ENCODE measurements at regions not wholly inside any gene's neighbourhood (a gene's known extent, or its start where the extent isn't known, plus 50 kb on each side); places are given as distances from the start of the nearest gene placed in this dataset.

- no peaks in the 10 kb centered on the region for H3K9me2 ChIP-seq (ENCODE audit: insufficient read depth, low read length)
- POLR2A ChIA-PET = interaction anchor here (0.7 to 1.6 kb wide), 2 partner anchors 11 to 1074 kb away, joined by 3 to 5 read pairs; no protein-coding TSS in a partner anchor
- CTCF ChIA-PET (ENCODE audit: unreplicated experiment) = no interaction called here
- TF ChIP-seq CTCF (conservative IDR thresholded peaks at IDR 0.05; ENCODE audit: low read length) (no peak), EZH2phosphoT487 (IDR thresholded peaks at IDR 0.05; ENCODE audit: borderline replicate concordance, low read depth, low read length) (no peak)
- no peak overlapping the region for H3K4me2 ChIP-seq (ENCODE audit: low read length)
- no peaks in the 10 kb centered on the region for H4K20me1 ChIP-seq (ENCODE audit: insufficient read depth, low read length)
- intact Hi-C loops (cut with micrococcal nuclease; ENCODE audit: unreplicated experiment) = no loop called here
- H3K4me1 ChIP-seq (ENCODE audit: insufficient read depth, low read length, poor library complexity, severe bottlenecking) = no peaks in the 10 kb centered on the region
- H2AFZ ChIP-seq (ENCODE audit: low read length) = no peak overlapping the region
- no peaks in the 10 kb centered on the region for H3K36me3 ChIP-seq (ENCODE audit: insufficient read depth, low read length)
- H3K79me2 ChIP-seq (ENCODE audit: insufficient read depth, low read depth, low read length) = no peaks in the 10 kb centered on the region
- no peak overlapping the region for H3K4me3 ChIP-seq (ENCODE audit: low read depth, low read length, poor library complexity, severe bottlenecking)
- no peak for DNase-seq (ENCODE audit: low spot score)
- no peak overlapping the region for H3K27ac ChIP-seq (ENCODE audit: low read depth, low read length, poor library complexity, severe bottlenecking)
- no TSS peak for BruUV-seq (replicated peaks)
- H3K9me3 ChIP-seq (ENCODE audit: low read length) = no peaks in the 10 kb centered on the region
Observed at GRCh38 chr14:94964931-94965330, 192.4 kb downstream of the DICER1 start.

GRCh38 chr14:94964181-94964580 lies 193.1 kb downstream of the DICER1 start:
- DNase-seq (ENCODE audit: low spot score) = no peak
- POLR2A ChIA-PET = interaction anchor here (0.7 kb wide), 1 partner anchor 1075 kb away, joined by 3 read pairs; no protein-coding TSS in a partner anchor
- Histone ChIP-seq H3K4me2 (ENCODE audit: low read length) (no peak overlapping the region), H4K20me1 (ENCODE audit: insufficient read depth, low read length) (no peaks in the 10 kb centered on the region), H3K4me1 (ENCODE audit: insufficient read depth, low read length, poor library complexity, severe bottlenecking) (no peaks in the 10 kb centered on the region), H3K79me2 (ENCODE audit: insufficient read depth, low read depth, low read length) (no peaks in the 10 kb centered on the region), H2AFZ (ENCODE audit: low read length) (no peak overlapping the region), H3K4me3 (ENCODE audit: low read depth, low read length, poor library complexity, severe bottlenecking) (no peak overlapping the region), H3K27ac (ENCODE audit: low read depth, low read length, poor library complexity, severe bottlenecking) (no peak overlapping the region), H3K9me3 (ENCODE audit: low read length) (no peaks in the 10 kb centered on the region), H3K36me3 (ENCODE audit: insufficient read depth, low read length) (no peaks in the 10 kb centered on the region), H3K9me2 (ENCODE audit: insufficient read depth, low read length) (no peaks in the 10 kb centered on the region)
- CTCF ChIA-PET (ENCODE audit: unreplicated experiment) = no interaction called here
- BruUV-seq (replicated peaks) = no TSS peak
- TF ChIP-seq CTCF (conservative IDR thresholded peaks at IDR 0.05; ENCODE audit: low read length) = no peak
- intact Hi-C loops (cut with micrococcal nuclease; ENCODE audit: unreplicated experiment) = no loop called here

GRCh38 chr14:94963051-94963450 lies 193.1 kb upstream of the GSC start:
- no TSS peak for BruUV-seq (replicated peaks)

More at GRCh38 chr14:94963051-94963450, 193.1 kb upstream of the GSC start:
- H3K4me2 ChIP-seq (ENCODE audit: low read length) = no peak overlapping the region
- H3K4me3 ChIP-seq (ENCODE audit: low read depth, low read length, poor library complexity, severe bottlenecking) = no peak overlapping the region
- H3K4me1 ChIP-seq (ENCODE audit: insufficient read depth, low read length, poor library complexity, severe bottlenecking) = no peaks in the 10 kb centered on the region
- no peaks in the 10 kb centered on the region for H3K79me2 ChIP-seq (ENCODE audit: insufficient read depth, low read depth, low read length)
- ChIA-PET CTCF (ENCODE audit: unreplicated experiment) (no interaction called here), POLR2A (no interaction called here)
- no peaks in the 10 kb centered on the region for H3K36me3 ChIP-seq (ENCODE audit: insufficient read depth, low read length)
- intact Hi-C loops (cut with micrococcal nuclease; ENCODE audit: unreplicated experiment) = no loop called here
- no peak for TF ChIP-seq CTCF (conservative IDR thresholded peaks at IDR 0.05; ENCODE audit: low read length)
- no peak for TF ChIP-seq EZH2phosphoT487 (IDR thresholded peaks at IDR 0.05; ENCODE audit: borderline replicate concordance, low read depth, low read length)
- no peak overlapping the region for H2AFZ ChIP-seq (ENCODE audit: low read length)
- no peak overlapping the region for H3K27ac ChIP-seq (ENCODE audit: low read depth, low read length, poor library complexity, severe bottlenecking)
- no peaks in the 10 kb centered on the region for H3K9me3 ChIP-seq (ENCODE audit: low read length)
- no peaks in the 10 kb centered on the region for H3K9me2 ChIP-seq (ENCODE audit: insufficient read depth, low read length)
- no peak for DNase-seq (ENCODE audit: low spot score)
- no peaks in the 10 kb centered on the region for H4K20me1 ChIP-seq (ENCODE audit: insufficient read depth, low read length)

Measured in OCI-LY7 (cell line).